HS-5 (cell line): ENCODE measurements at regions not wholly inside any gene's neighbourhood (a gene's known extent, or its start where the extent isn't known, plus 50 kb on each side); places are given as distances from the start of the nearest gene placed in this dataset.
"Not testable (repeated sequence)": the region's sequence is repeated elsewhere in the genome, so short reads cannot be mapped to it uniquely, and the experiment has no call there.

ENCODE experiments used
- DNase-seq: peaks from one replicate; pipeline ENCODE4 v3.0.0-alpha.2; 2012; ENCODE audit warnings: low read depth

GRCh38 chr5:152178350-152178699 is 226.8 kb downstream of the NMUR2 start:
- peak; percentile 37 for DNase-seq

- DNase-seq: no peak
Observed at GRCh38 chr5:152177626-152178349, 227.3 kb downstream of the NMUR2 start.

GRCh38 chr5:152171888-152172287 is 233.2 kb downstream of the NMUR2 start:
- no peak for DNase-seq

GRCh38 chr5:152170350-152170749 is 234.7 kb downstream of the NMUR2 start:
- no peak for DNase-seq

- no peak for DNase-seq
Observed at GRCh38 chr5:152164860-152165259, 240.2 kb upstream of the GLRA1 start.

- not testable (repeated sequence) for DNase-seq
Observed at GRCh38 chr5:152159894-152160293, 235.2 kb upstream of the GLRA1 start.

GRCh38 chr5:152154452-152154851 is 229.8 kb upstream of the GLRA1 start:
- DNase-seq: not testable (repeated sequence)

GRCh38 chr5:152151940-152152339 is 227.3 kb upstream of the GLRA1 start:
- DNase-seq: no peak

GRCh38 chr5:152151113-152151512 is 226.5 kb upstream of the GLRA1 start:
- no peak for DNase-seq

GRCh38 chr5:152147286-152147685 is 222.6 kb upstream of the GLRA1 start:
- no peak for DNase-seq

- DNase-seq: no peak
Observed at GRCh38 chr5:152146566-152146965, 221.9 kb upstream of the GLRA1 start.

GRCh38 chr5:152144556-152144955 is 219.9 kb upstream of the GLRA1 start:
- DNase-seq: no peak

- DNase-seq: no peak
Observed at GRCh38 chr5:152144030-152144429, 219.4 kb upstream of the GLRA1 start.

- DNase-seq: peak; percentile 15
Observed at GRCh38 chr5:152142840-152143469, 218.3 kb upstream of the GLRA1 start.

- DNase-seq: no peak
Observed at GRCh38 chr5:152140347-152140746, 215.7 kb upstream of the GLRA1 start.

GRCh38 chr5:152137063-152137462 is 212.4 kb upstream of the GLRA1 start:
- DNase-seq: no peak

GRCh38 chr5:152136321-152136720 is 211.7 kb upstream of the GLRA1 start:
- no peak for DNase-seq

- no peak for DNase-seq
Observed at GRCh38 chr5:152135827-152136226, 211.2 kb upstream of the GLRA1 start.

- DNase-seq: no peak
Observed at GRCh38 chr5:152125661-152126205, 201.1 kb upstream of the GLRA1 start.

- DNase-seq: no peak
Observed at GRCh38 chr5:152124409-152125041, 199.9 kb upstream of the GLRA1 start.

- no peak for DNase-seq
Observed at GRCh38 chr5:152118676-152119470, 194.2 kb upstream of the GLRA1 start.

- no peak for DNase-seq
Observed at GRCh38 chr5:152116934-152117333, 192.3 kb upstream of the GLRA1 start.
